ENCODE measurements at regions not wholly inside any gene's neighbourhood (a gene's known extent, or its start where the extent isn't known, plus 50 kb on each side); places are given as distances from the start of the nearest gene placed in this dataset.

DNA sequence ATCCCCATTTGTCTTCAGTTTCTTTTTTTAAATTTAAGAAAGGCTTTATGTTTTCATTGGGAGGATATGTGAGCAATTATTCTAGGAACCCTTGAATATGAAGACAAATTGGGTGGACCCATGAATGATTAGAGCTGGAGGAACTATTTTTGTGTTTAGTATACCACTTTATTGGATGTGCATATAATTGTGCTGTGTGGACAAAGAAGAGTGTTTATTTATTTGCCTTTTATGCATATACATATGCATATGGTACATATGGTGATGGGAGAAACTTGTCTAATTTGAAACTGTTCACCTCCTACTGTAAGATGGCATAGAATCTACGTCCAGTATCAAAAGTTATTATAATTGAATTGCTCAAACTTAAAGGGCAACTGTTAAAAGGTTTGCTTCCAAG, 94.8 kb upstream of the CENPW start:
- H3K36me3 ChIP-seq: no peaks in the 10 kb centered on the region
- no peak for DNase-seq
- intact Hi-C loops (cut with DNase I): no loop called here
- H3K9me3 ChIP-seq: peaks cover 0 to 23% (median 5%) of the 10 kb centered on the region in 12 donors
- H3K4me3 ChIP-seq: no peak overlapping the region
- ATAC-seq: no peak
- no peaks in the 10 kb centered on the region for H3K27me3 ChIP-seq
- H3K4me1 ChIP-seq: no peaks in the 10 kb centered on the region
- H3K27ac ChIP-seq: no peak overlapping the region
- 73 to 94% (median 76%) methylated on average over 1 of the region's 1 CpG for WGBS, 4 donors
- no peak for TF ChIP-seq POLR2A (IDR thresholded peaks at IDR 0.05)
- TF ChIP-seq, protein P1, sequence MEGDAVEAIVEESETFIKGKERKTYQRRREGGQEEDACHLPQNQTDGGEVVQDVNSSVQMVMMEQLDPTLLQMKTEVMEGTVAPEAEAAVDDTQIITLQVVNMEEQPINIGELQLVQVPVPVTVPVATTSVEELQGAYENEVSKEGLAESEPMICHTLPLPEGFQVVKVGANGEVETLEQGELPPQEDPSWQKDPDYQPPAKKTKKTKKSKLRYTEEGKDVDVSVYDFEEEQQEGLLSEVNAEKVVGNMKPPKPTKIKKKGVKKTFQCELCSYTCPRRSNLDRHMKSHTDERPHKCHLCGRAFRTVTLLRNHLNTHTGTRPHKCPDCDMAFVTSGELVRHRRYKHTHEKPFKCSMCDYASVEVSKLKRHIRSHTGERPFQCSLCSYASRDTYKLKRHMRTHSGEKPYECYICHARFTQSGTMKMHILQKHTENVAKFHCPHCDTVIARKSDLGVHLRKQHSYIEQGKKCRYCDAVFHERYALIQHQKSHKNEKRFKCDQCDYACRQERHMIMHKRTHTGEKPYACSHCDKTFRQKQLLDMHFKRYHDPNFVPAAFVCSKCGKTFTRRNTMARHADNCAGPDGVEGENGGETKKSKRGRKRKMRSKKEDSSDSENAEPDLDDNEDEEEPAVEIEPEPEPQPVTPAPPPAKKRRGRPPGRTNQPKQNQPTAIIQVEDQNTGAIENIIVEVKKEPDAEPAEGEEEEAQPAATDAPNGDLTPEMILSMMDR (IDR thresholded peaks at IDR 0.05): no peak

DNA sequence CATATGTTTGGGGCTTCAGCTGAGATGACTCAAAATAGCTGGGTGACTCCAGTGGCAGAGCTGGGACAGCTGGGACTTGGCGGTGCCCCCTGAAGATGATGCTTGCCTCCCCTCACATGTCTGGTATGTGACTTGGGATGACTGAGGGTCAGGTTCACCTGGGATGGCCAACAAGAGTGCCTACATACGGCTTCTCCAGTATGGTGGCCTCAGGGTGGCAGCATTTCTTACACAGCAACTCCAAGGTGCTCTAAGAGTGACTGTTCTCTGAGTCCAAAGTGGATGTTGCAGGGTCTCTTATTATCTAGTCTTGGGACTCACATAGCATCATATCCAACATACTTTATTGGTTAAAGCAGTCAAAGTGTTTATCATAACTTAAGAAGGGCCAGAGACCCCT, 87.8 kb upstream of the CENPW start:
- no peak for DNase-seq
- no peaks in the 10 kb centered on the region for H3K4me1 ChIP-seq
- H3K36me3 ChIP-seq: no peaks in the 10 kb centered on the region
- H3K9me3 ChIP-seq: peaks cover 0 to 17% (median 0%) of the 10 kb centered on the region in 12 donors
- intact Hi-C loops (cut with DNase I): no loop called here
- no peaks in the 10 kb centered on the region for H3K27me3 ChIP-seq
- H3K4me3 ChIP-seq: no peak overlapping the region
- TF ChIP-seq, protein P1 (IDR thresholded peaks at IDR 0.05): no peak
- no peak for TF ChIP-seq POLR2A (IDR thresholded peaks at IDR 0.05)
- no peak overlapping the region for H3K27ac ChIP-seq
- no peak for ATAC-seq
- 80 to 100% (median 86%) methylated on average over 1 to 2 of the region's 2 CpGs for WGBS, 4 donors

DNA sequence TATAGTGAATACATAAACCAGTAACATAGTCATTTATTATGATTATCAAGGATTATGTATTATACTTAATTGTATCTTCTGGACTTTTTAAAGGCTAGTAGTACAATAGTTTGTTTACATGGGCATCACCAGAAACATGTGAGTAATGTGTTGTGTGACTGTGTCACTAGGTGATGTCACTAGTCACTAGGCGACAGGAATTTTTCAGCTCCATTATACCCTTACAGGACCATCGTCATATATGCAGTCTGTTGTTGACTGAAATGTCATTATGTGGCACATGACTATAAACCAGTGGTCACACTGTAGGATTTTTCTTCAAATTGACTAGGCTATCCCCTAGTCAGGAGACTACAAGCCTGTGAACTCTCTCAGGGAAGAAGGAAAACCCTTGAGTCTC, 86.5 kb upstream of the CENPW start:
- intact Hi-C loops (cut with DNase I): no loop called here
- Histone ChIP-seq H3K9me3 (peaks cover 0 to 28% (median 0%) of the 10 kb centered on the region in 12 donors), H3K27me3 (no peaks in the 10 kb centered on the region), H3K36me3 (no peaks in the 10 kb centered on the region), H3K27ac (no peak overlapping the region), H3K4me1 (no peaks in the 10 kb centered on the region), H3K4me3 (no peak overlapping the region)
- TF ChIP-seq POLR2A (IDR thresholded peaks at IDR 0.05): no peak
- TF ChIP-seq, protein P1 (IDR thresholded peaks at IDR 0.05): no peak
- 93 to 98% (median 98%) methylated on average over 2 of the region's 2 CpGs for whole genome bisulfite sequencing, 4 donors
- no peak for DNase-seq
- no peak for ATAC-seq

DNA sequence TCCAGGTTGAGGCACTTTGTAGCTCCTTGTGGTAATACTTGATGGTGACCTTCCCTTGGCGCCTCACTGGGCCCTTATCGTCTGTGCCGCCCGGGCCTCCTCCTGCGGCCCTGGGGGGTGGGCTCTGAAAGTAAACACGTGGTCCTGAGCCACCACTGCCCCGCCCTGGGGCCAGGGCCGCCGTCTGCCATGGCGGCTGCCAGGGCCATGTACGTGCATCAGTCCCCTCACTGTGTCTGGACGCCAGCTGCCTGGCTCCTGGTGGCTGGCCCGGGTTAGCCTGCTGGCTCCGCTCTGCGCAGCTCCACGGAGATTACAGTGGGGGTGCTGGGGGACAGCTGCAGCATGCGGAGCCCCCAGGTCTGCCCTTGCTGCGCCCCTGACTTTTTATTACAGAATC, 81.8 kb upstream of the CENPW start:
- no peak overlapping the region for H3K4me3 ChIP-seq
- TF ChIP-seq POLR2A (IDR thresholded peaks at IDR 0.05): no peak
- TF ChIP-seq, protein P1 (IDR thresholded peaks at IDR 0.05): no peak
- H3K36me3 ChIP-seq: no peaks in the 10 kb centered on the region
- ATAC-seq (no peak), DNase-seq (no peak)
- intact Hi-C loops (cut with DNase I): no loop called here
- H3K4me1 ChIP-seq: no peaks in the 10 kb centered on the region
- WGBS, 4 donors: 89 to 99% (median 93%) methylated on average over 18 of the region's 18 CpGs
- H3K27me3 ChIP-seq: no peaks in the 10 kb centered on the region
- H3K27ac ChIP-seq: no peak overlapping the region
- H3K9me3 ChIP-seq: peaks cover 0 to 60% (median 16%) of the 10 kb centered on the region in 12 donors
